ENCODE measurements at regions not wholly inside any gene's neighbourhood (a gene's known extent, or its start where the extent isn't known, plus 50 kb on each side); places are given as distances from the start of the nearest gene placed in this dataset.
"Not testable (repeated sequence)": the region's sequence is repeated elsewhere in the genome, so short reads cannot be mapped to it uniquely, and the experiment has no call there.

GRCh38 chr10:81145975-81146374 is 608.3 kb downstream of the SH2D4B start:
- intact Hi-C loops (cut with DNase I): no loop called here
- DNase-seq: no peak

- intact Hi-C loops (cut with DNase I): no loop called here
- DNase-seq: no peak
Measured at GRCh38 chr10:81146436-81146835, 608.7 kb downstream of the SH2D4B start.

GRCh38 chr10:81152656-81153055 is 615.0 kb downstream of the SH2D4B start:
- intact Hi-C loops (cut with DNase I): no loop called here
- DNase-seq: no peak

- no peak for DNase-seq
- intact Hi-C loops (cut with DNase I): no loop called here
Measured at GRCh38 chr10:81157681-81158080, 620.0 kb downstream of the SH2D4B start.

DNA sequence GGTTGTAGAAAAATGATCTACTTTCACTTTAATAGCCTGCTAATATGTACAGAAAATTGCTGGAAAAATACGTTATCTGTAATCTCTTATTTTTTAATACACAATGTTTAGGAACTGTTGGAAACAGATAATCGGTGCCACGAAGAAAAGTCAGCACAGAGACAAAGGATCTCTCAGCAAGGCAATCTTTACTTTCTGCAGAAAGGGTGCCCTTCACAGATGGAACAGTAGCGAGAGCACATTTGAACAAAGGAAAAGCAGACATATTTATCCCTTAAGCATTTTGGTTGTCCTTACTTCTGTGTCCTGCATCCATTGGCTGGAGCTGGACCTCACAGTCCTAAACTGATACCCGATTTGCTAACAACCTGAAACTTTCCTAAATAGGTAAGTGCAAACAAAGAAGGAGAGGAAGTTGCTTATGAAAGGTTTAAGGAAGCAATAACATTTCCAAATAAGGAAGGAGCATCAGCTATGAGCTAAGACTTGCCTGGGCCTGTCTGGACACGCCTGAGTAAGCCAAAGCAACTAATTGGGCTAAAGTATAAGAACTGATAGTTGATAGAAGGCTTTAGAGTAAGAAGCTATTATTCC is 640.0 kb downstream of the SH2D4B start:
- no peak for DNase-seq
- intact Hi-C loops (cut with DNase I): no loop called here

DNA sequence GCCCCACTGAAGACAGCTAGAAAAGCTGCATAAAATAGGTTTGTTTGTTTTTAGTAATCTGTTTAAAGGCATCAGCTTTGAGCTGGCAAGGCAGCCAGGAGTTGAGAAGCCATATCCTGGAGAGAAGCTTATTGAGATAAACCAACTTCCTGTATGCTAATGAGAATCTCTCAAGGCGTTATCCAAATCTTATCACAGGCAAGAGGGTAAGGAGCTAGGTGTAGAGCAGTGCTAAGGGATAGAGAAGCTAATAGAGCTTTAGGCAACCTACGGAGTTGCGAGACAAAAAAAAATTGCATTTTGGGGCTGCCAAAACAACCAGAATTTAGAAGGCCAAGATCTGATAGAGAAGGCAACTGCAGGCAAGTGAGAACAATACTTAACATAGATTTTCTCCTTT is 641.6 kb downstream of the SH2D4B start:
- intact Hi-C loops (cut with DNase I): no loop called here
- DNase-seq: no peak

DNA sequence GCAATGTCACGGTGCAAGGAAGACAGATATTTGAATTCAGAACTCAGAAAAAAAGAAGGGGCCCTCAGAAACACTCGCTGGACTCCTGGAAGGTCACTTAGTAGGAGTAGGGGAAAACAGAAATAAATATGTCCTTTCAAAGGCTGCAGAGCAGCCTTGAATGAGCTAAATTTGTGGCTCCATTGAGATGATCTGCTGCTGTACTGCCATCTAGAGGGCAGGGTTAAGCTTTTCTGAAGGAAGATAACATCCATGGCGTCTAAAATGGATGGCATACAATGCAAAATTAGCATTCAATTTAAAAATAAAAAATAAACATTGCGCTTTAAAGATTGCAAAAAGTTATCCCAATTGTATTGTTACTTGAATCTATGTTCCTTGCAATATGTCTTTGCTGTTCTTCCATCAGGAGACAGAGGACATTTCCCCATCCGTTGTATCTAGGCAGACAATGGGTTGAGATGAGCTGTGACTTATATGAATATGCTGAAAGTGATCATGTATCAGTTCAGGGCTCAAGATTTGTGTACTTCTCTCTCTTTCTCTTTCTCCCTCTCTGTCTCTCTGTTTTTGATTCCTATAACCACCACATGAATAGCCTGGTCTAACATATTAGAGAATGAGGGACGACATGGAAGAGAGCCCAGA is 642.2 kb downstream of the SH2D4B start:
- intact Hi-C loops (cut with DNase I): no loop called here
- DNase-seq: peak in 3 of 42 donors; percentile 5 to 28 (median 9)

DNA sequence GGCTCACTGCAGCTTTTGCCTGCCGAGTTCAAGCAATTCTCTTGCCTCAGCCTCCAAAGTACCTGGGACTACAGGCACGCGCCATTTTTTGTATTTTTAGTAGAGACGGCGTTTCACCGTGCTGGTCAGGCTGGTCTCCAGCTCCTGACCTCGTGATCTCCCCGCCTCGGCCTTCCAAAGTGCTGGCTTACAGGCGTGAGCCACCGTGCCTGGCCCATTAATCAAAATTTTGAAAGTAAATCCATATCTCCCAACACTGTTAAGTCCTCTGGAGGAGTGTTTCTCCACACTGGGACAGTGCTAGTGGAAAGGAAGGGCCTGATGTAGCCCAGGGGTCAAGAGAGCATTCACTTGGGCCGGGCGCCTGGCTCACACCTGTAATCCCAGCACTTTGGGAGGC is 644.6 kb downstream of the SH2D4B start:
- intact Hi-C loops (cut with DNase I): no loop called here
- DNase-seq: no peak

DNA sequence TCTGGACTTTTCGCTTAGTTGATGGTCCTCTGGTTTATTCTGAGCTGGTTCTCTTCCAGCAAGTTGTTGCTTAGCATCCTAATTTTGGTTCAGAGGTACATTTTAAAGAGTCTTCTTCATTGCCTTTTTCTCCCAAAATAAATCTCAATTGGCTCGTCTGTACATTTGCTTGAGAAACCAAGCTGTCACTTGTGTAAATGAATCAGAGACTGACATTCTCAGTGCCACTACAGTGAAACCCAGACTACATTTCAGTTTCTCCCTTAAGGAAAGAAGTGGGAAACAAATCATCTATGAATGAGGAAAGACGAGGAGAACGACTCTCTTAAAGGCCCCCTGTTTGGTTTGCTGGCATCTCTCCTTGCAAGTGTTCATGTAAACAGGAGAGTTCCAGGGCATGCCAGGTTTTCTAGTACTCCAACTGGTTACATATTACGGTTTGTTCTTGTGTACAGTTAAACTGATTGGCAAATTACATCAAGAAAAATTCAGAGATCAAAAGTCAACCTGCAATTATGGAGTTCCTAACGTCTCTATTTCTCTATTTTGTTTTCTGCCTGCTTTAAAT is 654.6 kb downstream of the SH2D4B start:
- DNase-seq: no peak
- intact Hi-C loops (cut with DNase I): no loop called here

GRCh38 chr10:81200801-81201200 is 663.1 kb downstream of the SH2D4B start:
- DNase-seq: no peak
- intact Hi-C loops (cut with DNase I): no loop called here

GRCh38 chr10:81207359-81207758 is 667.6 kb upstream of the NRG3 start:
- DNase-seq; intact Hi-C loops (cut with DNase I): not testable (repeated sequence)

DNA sequence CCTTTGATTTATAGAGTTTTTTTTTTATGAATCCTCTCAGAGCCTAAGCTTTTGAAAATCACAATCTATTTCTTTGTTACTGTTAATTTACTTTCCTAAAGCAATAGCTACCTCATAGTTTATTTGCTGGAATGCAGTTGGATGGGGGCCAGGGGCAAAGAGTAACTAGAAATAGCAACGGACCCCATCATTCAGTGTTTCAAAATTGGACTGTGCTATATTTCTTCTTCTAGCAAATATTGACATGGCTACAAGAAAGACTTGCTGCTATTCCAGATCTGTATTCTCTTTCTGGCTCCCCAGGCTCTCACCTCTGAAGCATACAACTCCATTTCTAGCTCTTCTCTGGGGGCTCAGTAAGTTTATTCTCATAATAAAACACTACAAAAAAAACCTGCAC is 661.6 kb upstream of the NRG3 start:
- no peak for DNase-seq
- intact Hi-C loops (cut with DNase I): no loop called here

DNA sequence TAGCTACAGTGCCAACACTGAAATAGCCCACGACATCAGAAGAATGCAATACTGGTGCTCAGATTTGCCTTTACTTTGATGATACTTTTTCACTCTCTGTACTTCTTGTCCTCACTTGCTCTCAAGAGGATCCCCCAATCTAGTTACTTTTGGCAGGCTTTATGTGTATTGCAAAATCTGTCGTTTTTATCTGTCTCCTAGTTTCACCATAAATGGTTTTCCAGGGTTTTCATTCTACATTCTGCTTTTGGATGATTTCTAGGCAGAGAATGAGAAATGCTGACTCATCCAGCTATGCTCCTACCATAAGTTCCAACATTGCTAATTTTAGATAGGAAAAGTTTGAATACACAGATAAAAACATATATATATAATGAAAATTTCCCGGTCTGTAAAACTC is 659.5 kb upstream of the NRG3 start:
- DNase-seq: no peak
- intact Hi-C loops (cut with DNase I): no loop called here

DNA sequence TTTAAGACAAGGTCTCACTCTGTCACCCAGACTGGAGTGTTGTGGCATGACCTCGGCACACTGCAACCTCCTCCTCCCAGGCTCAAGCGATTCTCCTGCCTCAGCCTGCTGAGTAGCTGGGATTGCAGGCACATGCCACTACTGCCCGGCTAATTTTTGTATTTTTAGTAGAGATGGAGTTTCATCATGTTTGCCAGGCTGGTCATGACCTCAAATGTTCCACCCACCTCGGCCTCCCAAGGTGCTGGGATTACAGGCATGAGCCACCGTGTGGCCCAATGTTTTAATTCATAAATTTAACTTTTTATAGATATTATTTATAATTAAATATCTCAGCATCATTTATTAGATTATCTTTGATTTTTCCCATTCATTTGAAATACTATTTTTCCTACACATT is 658.0 kb upstream of the NRG3 start:
- no peak for DNase-seq
- intact Hi-C loops (cut with DNase I): no loop called here

- DNase-seq: no peak
- intact Hi-C loops (cut with DNase I): no loop called here
Measured at GRCh38 chr10:81218307-81218706, 656.7 kb upstream of the NRG3 start.

DNA sequence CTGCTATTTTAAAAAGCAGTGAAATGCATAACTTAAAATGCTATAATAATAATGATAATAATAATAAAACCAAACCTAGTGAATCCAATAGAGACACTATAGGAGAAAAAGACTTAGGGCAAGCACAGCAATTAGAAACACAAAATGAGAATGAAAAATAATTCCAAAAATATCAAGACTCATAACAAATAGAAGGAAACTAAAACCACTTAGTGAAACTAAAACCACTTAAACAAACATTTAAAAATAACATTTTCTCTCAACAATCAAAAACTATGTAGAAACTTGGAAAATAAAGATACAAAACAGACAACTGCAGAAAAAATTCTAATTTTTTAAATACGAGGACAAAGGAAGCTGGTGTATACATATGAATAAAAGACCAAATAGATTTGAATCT is 655.2 kb upstream of the NRG3 start:
- intact Hi-C loops (cut with DNase I): no loop called here
- DNase-seq: no peak

DNA sequence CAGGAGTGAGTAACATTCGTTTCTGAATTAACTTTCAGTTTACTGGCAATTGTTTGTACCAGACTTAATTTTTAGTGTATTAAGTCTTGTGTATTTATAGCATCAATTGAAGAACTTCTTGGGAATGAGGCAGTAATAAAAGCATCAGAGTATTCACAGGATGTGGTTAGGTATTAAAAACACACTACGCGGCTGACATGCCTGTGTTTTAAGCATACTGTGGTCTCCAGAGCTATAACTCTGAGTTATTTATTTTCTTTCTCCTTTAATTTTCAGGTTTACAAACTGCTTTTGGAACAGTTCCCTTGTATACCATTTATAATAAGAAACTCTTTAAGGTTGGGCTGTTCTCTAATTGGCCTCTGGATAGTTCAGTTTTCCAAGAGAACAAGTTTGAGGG is 626.1 kb upstream of the NRG3 start:
- DNase-seq: no peak
- intact Hi-C loops (cut with DNase I): no loop called here

GRCh38 chr10:81251457-81252115 is 623.4 kb upstream of the NRG3 start:
- intact Hi-C loops (cut with DNase I): no loop called here
- no peak for DNase-seq

DNA sequence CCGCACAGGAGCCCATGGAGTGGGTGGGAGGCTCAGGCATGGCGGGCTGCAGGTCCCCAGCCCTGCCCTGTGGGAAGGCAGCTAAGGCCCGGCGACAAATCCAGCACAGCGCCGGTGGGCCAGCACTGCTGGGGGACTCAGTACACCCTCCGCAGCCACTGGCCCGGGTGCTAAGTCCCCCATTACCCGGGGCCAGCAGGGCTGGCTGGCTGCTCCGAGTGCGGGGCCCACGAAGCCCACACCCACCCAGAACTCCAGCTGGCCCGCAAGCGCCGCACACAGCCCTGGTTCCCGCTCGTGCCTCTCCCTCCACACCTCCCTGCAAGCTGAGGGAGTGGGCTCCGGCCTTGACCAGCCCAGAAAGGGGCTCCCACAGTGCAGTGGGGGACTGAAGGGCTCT is 610.0 kb upstream of the NRG3 start:
- intact Hi-C loops (cut with DNase I); DNase-seq: not testable (repeated sequence)

- intact Hi-C loops (cut with DNase I): no loop called here
Measured at GRCh38 chr10:81270051-81270450, 604.9 kb upstream of the NRG3 start.

More at GRCh38 chr10:81270051-81270450, 604.9 kb upstream of the NRG3 start:
- DNase-seq: no peak

Data from head of caudate nucleus (tissue), 42 donors.